Right lobe of liver (tissue), 6 donors: ENCODE measurements at regions not wholly inside any gene's neighbourhood (a gene's known extent, or its start where the extent isn't known, plus 50 kb on each side); places are given as distances from the start of the nearest gene placed in this dataset.

ENCODE experiments used
- ATAC-seq, 4 donors: fragments of 200-7000 bp; cut with Tn5 transposase; one replicate each; pipeline ENCODE4 v1.9.1; 2020; ENCODE audit warnings: mild to moderate bottlenecking in 4 of 4, moderate library complexity in 4 of 4
- DNase-seq, 3 donors: peaks; one replicate each; pipeline ENCODE4 v3.0.0-alpha.2; 2020
- H3K27ac ChIP-seq, 3 donors: fragments of 200-600 bp; one replicate each; pipeline ENCODE4 v1.8.0; 2022
- H3K27me3 ChIP-seq, 2 donors: fragments of 200-600 bp; one replicate each; pipeline ENCODE4 v1.8.0; 2022
- H3K36me3 ChIP-seq, 4 donors: fragments of 200-600 bp; sonication (generic) in 1 of 4; one replicate each; pipeline versions ENCODE4 v1.5.1 to v1.8.0; 2017 to 2022; ENCODE audit warnings: control low read depth in 1 of 4
- H3K4me1 ChIP-seq, 4 donors: fragments of 200-600 bp; sonication (generic) in 1 of 4; one replicate each; pipeline versions ENCODE4 v1.5.1 to v1.8.0; 2017 to 2022; ENCODE audit warnings: control low read depth in 1 of 4
- H3K4me3 ChIP-seq, 3 donors: fragments of 200-600 bp; one replicate each; pipeline ENCODE4 v1.8.0; 2022
- H3K9me3 ChIP-seq, 4 donors: fragments of 200-600 bp; sonication (generic) in 1 of 4; one replicate each; pipeline versions ENCODE4 v1.5.1 to v1.8.0; 2017 to 2022; ENCODE audit warnings: control low read depth in 1 of 4
- CTCF ChIP-seq, 4 donors: fragments of 200-600 bp in 3 of 4; fragments of 450-650 bp in 1 of 4; IDR thresholded peaks; one replicate each; pipeline versions ENCODE4 v1.5.1 to v1.8.0; 2016 to 2022; ENCODE audit warnings: antibody characterized with exemption in 4 of 4, mild to moderate bottlenecking in 2 of 4
- POLR2A ChIP-seq: fragments of 450-650 bp; IDR thresholded peaks from one replicate; pipeline ENCODE4 v1.6.1; 2017; ENCODE audit warnings: antibody characterized with exemption, mild to moderate bottlenecking
- WGBS: methylation state at CpG from one replicate; pipeline ENCODE4 v1.1.6; 2018; ENCODE audit warnings: low coverage, low lambda C conversion rate; ENCODE audit not compliant: insufficient coverage; ENCODE audit errors: missing lambda C conversion rate; 5-methylcytosine and 5-hydroxymethylcytosine counted together
- intact Hi-C, 2 donors: fragments of 100-400 bp; cut with DNase I; formaldehyde crosslinking; loops; one replicate each; pipeline versions ENCODE4 v1.11.2 to v1.14.1; 2022
- donor health status: DM: no; HTN: yes; CAD: no.
- donor health status: DM: no; HTN: no; CAD: no.
- donor health status: DM: no; HTN: no; CAD: no.
- donor health status: DM: no; HTN: yes; CAD: no.
- donor health status: DM: no; HTN: yes; CAD: no.

- no peak for DNase-seq
- ATAC-seq = no peak
- no peak overlapping the region for H3K27ac ChIP-seq
- intact Hi-C loops = no loop called here
- H3K27me3 ChIP-seq = no peaks in the 10 kb centered on the region
- no peak for TF ChIP-seq POLR2A
- no peak for TF ChIP-seq CTCF (IDR thresholded peaks at IDR 0.05)
- no peaks in the 10 kb centered on the region for H3K36me3 ChIP-seq
- no peaks in the 10 kb centered on the region for H3K4me1 ChIP-seq
- peaks cover 0 to 6% (median 0%) of the 10 kb centered on the region in 4 donors for H3K9me3 ChIP-seq
- H3K4me3 ChIP-seq = no peak overlapping the region
- 37% methylated on average over 1 of the region's 1 CpG for WGBS
Observed at GRCh38 chr7:111591-111990, 80.8 kb upstream of the FAM20C start.

GRCh38 chr7:112881-113280, 79.5 kb upstream of the FAM20C start:
- ATAC-seq (peak in 1 of 4 donors; percentile 13), DNase-seq (no peak)
- no peak for TF ChIP-seq POLR2A
- no peak for TF ChIP-seq CTCF (IDR thresholded peaks at IDR 0.05)
- H3K4me1 ChIP-seq = no peaks in the 10 kb centered on the region
- peaks cover 0 to 6% (median 0%) of the 10 kb centered on the region in 4 donors for H3K9me3 ChIP-seq
- no peaks in the 10 kb centered on the region for H3K27me3 ChIP-seq
- H3K4me3 ChIP-seq = no peak overlapping the region
- 72% methylated on average over 5 of the region's 5 CpGs for WGBS
- no peaks in the 10 kb centered on the region for H3K36me3 ChIP-seq
- intact Hi-C loops = no loop called here
- H3K27ac ChIP-seq = no peak overlapping the region

- Histone ChIP-seq H3K4me1 (no peaks in the 10 kb centered on the region), H3K9me3 (peaks cover 0 to 6% (median 0%) of the 10 kb centered on the region in 4 donors), H3K27ac (peak overlapping the region in 1 of 3 donors; percentile 38), H3K36me3 (no peaks in the 10 kb centered on the region), H3K27me3 (no peaks in the 10 kb centered on the region), H3K4me3 (no peak overlapping the region)
- DNase-seq = peak in 1 of 3 donors; percentile 66
- WGBS = 59% methylated on average over 11 of the region's 12 CpGs
- ATAC-seq = peak; percentile 29 to 55 (median 48)
- intact Hi-C loops = no loop called here
- no peak for TF ChIP-seq POLR2A
- TF ChIP-seq CTCF (IDR thresholded peaks at IDR 0.05) = no peak
Observed at GRCh38 chr7:115274-115911, 77.0 kb upstream of the FAM20C start.

GRCh38 chr7:116188-116981, 76.0 kb upstream of the FAM20C start:
- H3K36me3 ChIP-seq = no peaks in the 10 kb centered on the region
- peaks cover 0 to 5% (median 0%) of the 10 kb centered on the region in 4 donors for H3K4me1 ChIP-seq
- ATAC-seq = no peak
- TF ChIP-seq POLR2A = no peak
- no peak for TF ChIP-seq CTCF (IDR thresholded peaks at IDR 0.05)
- peak in 1 of 3 donors; percentile 50 for DNase-seq
- peaks cover 0 to 6% (median 0%) of the 10 kb centered on the region in 4 donors for H3K9me3 ChIP-seq
- intact Hi-C loops = no loop called here
- H3K4me3 ChIP-seq = no peak overlapping the region
- peak overlapping the region in 1 of 3 donors; percentile 16 for H3K27ac ChIP-seq
- 96% methylated on average over 11 of the region's 19 CpGs for WGBS
- H3K27me3 ChIP-seq = no peaks in the 10 kb centered on the region
